NCI-H2081 treated with DMSO at 0.1 percent for 48 hours (cell line): ENCODE measurements at regions not wholly inside any gene's neighbourhood (a gene's known extent, or its start where the extent isn't known, plus 50 kb on each side); places are given as distances from the start of the nearest gene placed in this dataset.
"Not testable (repeated sequence)": the region's sequence is repeated elsewhere in the genome, so short reads cannot be mapped to it uniquely, and the experiment has no call there.

Experiments
- DNase-seq: peaks from one replicate; lab custom pipeline; 2025; lab: John Stamatoyannopoulos, UW

GRCh38 chr14:30373053-30373452 is 185.9 kb upstream of the G2E3 start:
- DNase-seq: no peak

GRCh38 chr14:30373526-30373925 is 185.4 kb upstream of the G2E3 start:
- no peak for DNase-seq

- no peak for DNase-seq
Observed at GRCh38 chr14:30375296-30375892, 183.6 kb upstream of the G2E3 start.

GRCh38 chr14:30381861-30382480 is 177.0 kb upstream of the G2E3 start:
- no peak for DNase-seq

- peak; percentile 19 for DNase-seq
Observed at GRCh38 chr14:30385925-30386324, 173.0 kb upstream of the G2E3 start.

- no peak for DNase-seq
Observed at GRCh38 chr14:30387871-30388270, 171.1 kb upstream of the G2E3 start.

- no peak for DNase-seq
Observed at GRCh38 chr14:30389134-30389876, 169.7 kb upstream of the G2E3 start.

GRCh38 chr14:30389877-30390385 is 169.0 kb upstream of the G2E3 start:
- no peak for DNase-seq

- no peak for DNase-seq
Observed at GRCh38 chr14:30395065-30395464, 163.9 kb upstream of the G2E3 start.

GRCh38 chr14:30402846-30403245 is 156.1 kb upstream of the G2E3 start:
- no peak for DNase-seq

- no peak for DNase-seq
Observed at GRCh38 chr14:30403791-30404190, 155.2 kb upstream of the G2E3 start.

GRCh38 chr14:30409508-30410015 is 149.4 kb upstream of the G2E3 start:
- not testable (repeated sequence) for DNase-seq

- no peak for DNase-seq
Observed at GRCh38 chr14:30410986-30411385, 148.0 kb upstream of the G2E3 start.

GRCh38 chr14:30413184-30413583 is 145.8 kb upstream of the G2E3 start:
- not testable (repeated sequence) for DNase-seq

- DNase-seq: no peak
Observed at GRCh38 chr14:30417121-30417520, 141.8 kb upstream of the G2E3 start.

- no peak for DNase-seq
Observed at GRCh38 chr14:30417999-30418398, 141.0 kb upstream of the G2E3 start.

- DNase-seq: no peak
Observed at GRCh38 chr14:30419037-30419436, 139.9 kb upstream of the G2E3 start.

GRCh38 chr14:30420515-30420914 is 138.4 kb upstream of the G2E3 start:
- DNase-seq: no peak

GRCh38 chr14:30426463-30426862 is 132.5 kb upstream of the G2E3 start:
- DNase-seq: no peak

- DNase-seq: no peak
Observed at GRCh38 chr14:30427401-30427800, 131.6 kb upstream of the G2E3 start.

GRCh38 chr14:30427846-30428245 is 131.1 kb upstream of the G2E3 start:
- no peak for DNase-seq

- DNase-seq: no peak
Observed at GRCh38 chr14:30431552-30431951, 127.4 kb upstream of the G2E3 start.

- no peak for DNase-seq
Observed at GRCh38 chr14:30440961-30441360, 118.0 kb upstream of the G2E3 start.
